Transverse colon (tissue), 3 donors: ENCODE measurements at regions not wholly inside any gene's neighbourhood (a gene's known extent, or its start where the extent isn't known, plus 50 kb on each side); places are given as distances from the start of the nearest gene placed in this dataset.

Source experiments
- EP300 ChIP-seq: sonication (generic); formaldehyde crosslinking; IDR thresholded peaks from one replicate; pipeline ENCODE4 v1.6.1; 2017; ENCODE audit warnings: antibody characterized with exemption, low read depth
- POLR2A ChIP-seq: fragments of 450-650 bp; IDR thresholded peaks from one replicate; pipeline ENCODE4 v1.6.1; 2016; ENCODE audit warnings: antibody characterized with exemption, mild to moderate bottlenecking, moderate library complexity
- TF ChIP-seq, protein P1 (sequence below), 5 experiments: fragments of 200-600 bp in 3 of 5; fragments of 450-650 bp in 2 of 5; sonication (generic) in 3 of 5; IDR thresholded peaks; 1 replicate in 2 of 5; 2 replicates in 3 of 5; pipeline ENCODE4 v1.5.1; 2016 to 2017; ENCODE audit warnings: antibody characterized with exemption in 5 of 5, inconsistent platforms in 3 of 5, mild to moderate bottlenecking in 2 of 5, moderate library complexity in 1 of 5

- TF ChIP-seq, protein P1, sequence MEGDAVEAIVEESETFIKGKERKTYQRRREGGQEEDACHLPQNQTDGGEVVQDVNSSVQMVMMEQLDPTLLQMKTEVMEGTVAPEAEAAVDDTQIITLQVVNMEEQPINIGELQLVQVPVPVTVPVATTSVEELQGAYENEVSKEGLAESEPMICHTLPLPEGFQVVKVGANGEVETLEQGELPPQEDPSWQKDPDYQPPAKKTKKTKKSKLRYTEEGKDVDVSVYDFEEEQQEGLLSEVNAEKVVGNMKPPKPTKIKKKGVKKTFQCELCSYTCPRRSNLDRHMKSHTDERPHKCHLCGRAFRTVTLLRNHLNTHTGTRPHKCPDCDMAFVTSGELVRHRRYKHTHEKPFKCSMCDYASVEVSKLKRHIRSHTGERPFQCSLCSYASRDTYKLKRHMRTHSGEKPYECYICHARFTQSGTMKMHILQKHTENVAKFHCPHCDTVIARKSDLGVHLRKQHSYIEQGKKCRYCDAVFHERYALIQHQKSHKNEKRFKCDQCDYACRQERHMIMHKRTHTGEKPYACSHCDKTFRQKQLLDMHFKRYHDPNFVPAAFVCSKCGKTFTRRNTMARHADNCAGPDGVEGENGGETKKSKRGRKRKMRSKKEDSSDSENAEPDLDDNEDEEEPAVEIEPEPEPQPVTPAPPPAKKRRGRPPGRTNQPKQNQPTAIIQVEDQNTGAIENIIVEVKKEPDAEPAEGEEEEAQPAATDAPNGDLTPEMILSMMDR (IDR thresholded peaks at IDR 0.05) = no peak
- TF ChIP-seq EP300 (no peak), POLR2A (no peak)
Measured at GRCh38 chr4:124143632-124144031, 568.9 kb downstream of the ANKRD50 start.
